ENCODE measurements at regions not wholly inside any gene's neighbourhood (a gene's known extent, or its start where the extent isn't known, plus 50 kb on each side); places are given as distances from the start of the nearest gene placed in this dataset.

DNA sequence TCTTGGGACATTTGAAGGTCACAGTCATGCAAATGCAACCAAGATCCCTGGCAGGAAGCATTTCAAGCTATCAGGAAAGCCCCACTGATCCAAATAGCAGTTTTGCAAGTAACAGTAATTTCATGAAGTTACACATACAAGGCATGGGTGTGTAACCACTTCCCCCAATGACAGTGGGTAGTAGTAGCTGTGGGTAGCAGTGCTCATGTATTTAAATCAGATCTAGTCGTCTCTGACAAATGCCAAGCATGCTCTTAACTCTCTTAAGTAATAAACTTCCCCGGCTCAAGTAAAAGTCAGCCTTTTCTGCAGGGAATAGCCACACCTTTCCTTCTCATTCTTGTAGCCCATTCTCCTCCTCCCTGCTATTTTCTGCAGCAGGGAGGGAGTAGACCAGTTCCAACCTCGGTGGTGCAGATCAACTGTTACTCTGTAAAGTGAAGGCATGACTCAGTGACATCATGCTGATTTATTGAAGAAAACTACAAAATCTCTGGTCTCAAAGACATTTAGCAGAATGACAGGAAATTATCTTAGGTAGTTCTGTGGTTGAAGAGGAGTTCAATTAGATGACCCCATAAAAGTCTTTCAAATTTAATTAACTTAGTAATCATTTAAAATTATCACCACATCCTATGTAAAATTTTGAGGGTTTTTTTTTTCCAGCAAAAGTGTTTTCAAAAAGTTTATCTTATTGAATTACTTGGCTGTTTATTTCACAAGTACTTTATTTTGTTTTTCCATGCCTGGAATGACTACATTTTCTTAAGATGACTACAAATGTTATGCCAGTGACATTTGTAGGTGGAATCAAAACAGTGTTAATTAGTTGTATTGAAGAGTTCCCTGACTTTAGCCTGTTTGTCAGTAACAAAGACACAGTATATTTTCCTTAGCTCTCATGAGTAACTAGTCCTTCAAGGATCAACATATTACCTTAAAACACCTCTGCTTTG lies 568.3 kb downstream of the INHBA start (continued):
- TF ChIP-seq SP4 (IDR thresholded peaks at IDR 0.05; ENCODE audit: low read length) (no peak), SAP30 (IDR thresholded peaks at IDR 0.05; ENCODE audit: insufficient read depth, insufficient replicate concordance, low read length) (no peak)
